Lung (tissue), 11 donors: ENCODE measurements at regions not wholly inside any gene's neighbourhood (a gene's known extent, or its start where the extent isn't known, plus 50 kb on each side); places are given as distances from the start of the nearest gene placed in this dataset.
A peak's percentile ranks its signal among the peaks of the same experiment; 100 is the strongest.

Experiments
- ATAC-seq: fragments of 200-7000 bp; cut with Tn5 transposase; one replicate; pipeline ENCODE4 v1.9.1; 2020; ENCODE audit warnings: moderate number of reproducible peaks; ENCODE audit not compliant: insufficient read depth, low FRiP score
- DNase-seq, 3 donors: peaks; one replicate each; pipeline ENCODE4 v3.0.0-alpha.2; 2013 to 2017
- H3K27ac ChIP-seq, 2 donors: one replicate each; pipeline ENCODE4 v1.5.1; 2013; ENCODE audit warnings: mild to moderate bottlenecking in 2 of 2, moderate library complexity in 2 of 2, control low read depth in 1 of 2, inconsistent platforms in 1 of 2, low read depth in 1 of 2, low read length in 1 of 2
- H3K27me3 ChIP-seq, 3 donors: one replicate each; pipeline ENCODE4 v1.5.1; 2013; ENCODE audit warnings: low read length in 2 of 3; ENCODE audit not compliant: control insufficient read depth in 3 of 3, insufficient read depth in 3 of 3
- H3K36me3 ChIP-seq, 4 donors: one replicate each; pipeline ENCODE4 v1.5.1; 2013; ENCODE audit warnings: low read length in 4 of 4, mild to moderate bottlenecking in 1 of 4, moderate library complexity in 1 of 4; ENCODE audit not compliant: control insufficient read depth in 4 of 4, insufficient read depth in 4 of 4
- H3K4me1 ChIP-seq, 5 donors: one replicate each; pipeline ENCODE4 v1.5.1; 2013; ENCODE audit warnings: low read length in 5 of 5, mild to moderate bottlenecking in 2 of 5, moderate library complexity in 1 of 5; ENCODE audit not compliant: control insufficient read depth in 5 of 5, insufficient read depth in 5 of 5
- H3K4me3 ChIP-seq: one replicate; pipeline ENCODE4 v1.5.1; 2013; ENCODE audit warnings: mild to moderate bottlenecking, control low read depth, moderate library complexity
- H3K9ac ChIP-seq, 2 donors: one replicate each; pipeline ENCODE4 v1.5.1; 2013; ENCODE audit warnings: low read length in 2 of 2, control low read depth in 1 of 2; ENCODE audit not compliant: insufficient read depth in 1 of 2
- H3K9me3 ChIP-seq, 4 donors: one replicate each; pipeline ENCODE4 v1.5.1; 2013; ENCODE audit warnings: low read length in 3 of 4, mild to moderate bottlenecking in 1 of 4, moderate library complexity in 1 of 4; ENCODE audit not compliant: control insufficient read depth in 4 of 4, insufficient read depth in 3 of 4
- WGBS, 2 donors: extraction: QIAGEN DNeasy Blood & Tissue Kit; methylation state at CpG; one replicate each; pipeline ENCODE4 v1.1.7; 2013; 5-methylcytosine and 5-hydroxymethylcytosine counted together
- TF ChIP-seq, protein P1 (sequence below): IDR thresholded peaks from 2 replicates; pipeline ENCODE4 v1.5.1; 2012; ENCODE audit warnings: mild to moderate bottlenecking; ENCODE audit errors: control extremely low read depth, extremely low read depth
- donor health status: control.
- donor health status: control.
- donor health status: Bipolar disorder and iron deficiency.
- donor health status: healthy.
- donor health status: DM: yes; HTN: yes; CAD: no.

DNA sequence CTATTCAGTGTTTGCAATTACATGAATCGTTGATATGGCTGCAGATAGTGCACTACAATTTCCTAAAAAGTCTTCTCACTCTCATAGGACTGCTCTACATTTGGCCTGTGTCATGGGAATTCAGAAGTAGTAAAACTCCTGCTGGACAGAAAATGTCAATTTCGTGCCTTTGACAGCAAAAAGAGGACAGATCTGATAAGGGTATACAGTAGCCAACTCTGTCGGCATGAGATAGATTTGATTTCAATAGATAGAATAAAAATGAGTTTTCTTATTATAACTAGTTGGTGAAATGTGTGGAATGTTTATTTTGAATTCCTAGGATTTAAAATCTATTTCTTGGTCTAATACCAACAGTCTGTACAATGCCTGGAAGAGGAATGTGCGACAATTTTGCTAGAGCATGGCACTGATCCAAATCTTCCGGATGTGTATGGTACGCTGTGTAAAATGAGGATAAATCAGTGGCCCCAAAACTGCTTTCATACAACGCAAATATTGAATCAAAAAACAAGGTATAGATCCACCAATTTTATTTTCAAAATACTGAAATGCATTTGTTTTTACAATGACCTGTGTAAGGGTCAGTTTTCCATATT is 133.5 kb upstream of the CDK13 start:
- no peaks in the 10 kb centered on the region for H3K9me3 ChIP-seq
- no peak overlapping the region for H3K4me3 ChIP-seq
- H3K27ac ChIP-seq = no peak overlapping the region
- WGBS, 2 donors = 53 to 70% methylated on average over 7 of the region's 7 CpGs
- TF ChIP-seq, protein P1, sequence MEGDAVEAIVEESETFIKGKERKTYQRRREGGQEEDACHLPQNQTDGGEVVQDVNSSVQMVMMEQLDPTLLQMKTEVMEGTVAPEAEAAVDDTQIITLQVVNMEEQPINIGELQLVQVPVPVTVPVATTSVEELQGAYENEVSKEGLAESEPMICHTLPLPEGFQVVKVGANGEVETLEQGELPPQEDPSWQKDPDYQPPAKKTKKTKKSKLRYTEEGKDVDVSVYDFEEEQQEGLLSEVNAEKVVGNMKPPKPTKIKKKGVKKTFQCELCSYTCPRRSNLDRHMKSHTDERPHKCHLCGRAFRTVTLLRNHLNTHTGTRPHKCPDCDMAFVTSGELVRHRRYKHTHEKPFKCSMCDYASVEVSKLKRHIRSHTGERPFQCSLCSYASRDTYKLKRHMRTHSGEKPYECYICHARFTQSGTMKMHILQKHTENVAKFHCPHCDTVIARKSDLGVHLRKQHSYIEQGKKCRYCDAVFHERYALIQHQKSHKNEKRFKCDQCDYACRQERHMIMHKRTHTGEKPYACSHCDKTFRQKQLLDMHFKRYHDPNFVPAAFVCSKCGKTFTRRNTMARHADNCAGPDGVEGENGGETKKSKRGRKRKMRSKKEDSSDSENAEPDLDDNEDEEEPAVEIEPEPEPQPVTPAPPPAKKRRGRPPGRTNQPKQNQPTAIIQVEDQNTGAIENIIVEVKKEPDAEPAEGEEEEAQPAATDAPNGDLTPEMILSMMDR = no peak
- H3K4me1 ChIP-seq = peaks cover 0 to 18% (median 0%) of the 10 kb centered on the region in 5 donors
- no peak overlapping the region for H3K9ac ChIP-seq
- ATAC-seq = no peak
- H3K27me3 ChIP-seq = peaks cover 0 to 71% (median 6%) of the 10 kb centered on the region in 3 donors
- DNase-seq = peak; percentile 26 to 65 (median 59)
- no peaks in the 10 kb centered on the region for H3K36me3 ChIP-seq

DNA sequence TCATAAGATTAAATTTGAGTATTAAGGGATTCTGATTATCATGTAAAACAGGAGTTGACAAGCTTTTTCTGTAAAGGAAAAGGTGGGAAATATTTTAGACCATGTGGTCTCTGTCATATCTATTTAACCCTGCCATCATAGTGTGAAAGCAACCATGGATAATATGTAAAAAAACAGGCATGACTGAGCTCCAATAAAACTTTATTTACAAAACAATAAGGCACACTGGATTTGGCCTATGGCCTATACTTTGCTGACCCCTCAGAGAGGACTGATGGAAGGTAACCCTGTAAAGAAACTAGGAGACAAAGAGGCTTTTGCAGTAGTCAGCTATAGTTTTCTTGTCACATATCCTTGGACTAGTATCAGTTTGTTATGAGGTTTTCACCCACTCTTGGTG is 130.5 kb upstream of the CDK13 start:
- ATAC-seq = no peak

DNA sequence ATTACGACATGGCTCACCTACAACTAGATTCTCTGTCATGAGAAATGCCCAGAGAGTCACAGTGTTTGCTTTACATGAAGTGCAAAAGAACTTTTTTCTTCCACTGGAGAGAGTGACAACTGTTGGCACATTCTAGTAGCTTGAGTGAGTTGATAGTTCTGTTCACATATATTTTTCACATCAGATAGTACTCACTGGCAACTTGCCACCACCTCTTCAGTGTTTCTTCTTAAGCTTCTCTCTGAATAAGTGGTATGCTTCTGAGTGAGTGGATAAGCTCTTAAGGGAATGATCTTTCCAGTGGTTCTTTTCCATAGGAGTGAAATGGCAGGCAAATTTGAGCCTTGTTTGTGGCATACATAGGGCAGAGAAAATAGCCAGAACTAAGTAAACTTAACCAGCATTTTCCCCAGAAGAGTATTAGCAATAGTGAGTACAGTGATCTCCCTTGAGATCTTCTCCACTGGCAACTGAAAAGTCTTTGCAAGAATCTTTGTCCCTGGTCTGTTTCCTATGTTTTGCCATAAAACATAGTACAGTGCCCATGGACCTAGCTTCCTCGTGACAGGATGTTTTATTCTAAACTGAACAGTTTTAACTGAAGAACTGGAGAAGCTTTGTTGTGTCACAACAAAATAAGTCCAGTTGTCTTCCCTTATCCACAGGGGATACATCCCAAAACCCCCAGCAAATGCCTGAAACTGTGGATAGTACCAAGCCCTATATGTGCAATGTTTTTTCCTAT is 125.4 kb upstream of the CDK13 start:
- WGBS, 2 donors = 67 to 75% methylated on average over 2 of the region's 2 CpGs
- H3K4me3 ChIP-seq = no peak overlapping the region
- H3K27ac ChIP-seq = no peak overlapping the region
- peaks cover 0 to 62% (median 8%) of the 10 kb centered on the region in 3 donors for H3K27me3 ChIP-seq
- H3K4me1 ChIP-seq = no peaks in the 10 kb centered on the region
- TF ChIP-seq, protein P1 = no peak
- DNase-seq (no peak), ATAC-seq (no peak)
- no peaks in the 10 kb centered on the region for H3K9me3 ChIP-seq
- H3K9ac ChIP-seq = no peak overlapping the region
- H3K36me3 ChIP-seq = no peaks in the 10 kb centered on the region

More for the DNA sequence above, 130.5 kb upstream of the CDK13 start:
- H3K4me1 ChIP-seq = peaks cover 0 to 18% (median 0%) of the 10 kb centered on the region in 5 donors
- no peaks in the 10 kb centered on the region for H3K9me3 ChIP-seq
- H3K27ac ChIP-seq = no peak overlapping the region
- no peaks in the 10 kb centered on the region for H3K36me3 ChIP-seq
- no peak for DNase-seq
- no peak overlapping the region for H3K4me3 ChIP-seq
- TF ChIP-seq, protein P1 = no peak
- H3K27me3 ChIP-seq = peaks cover 0 to 73% (median 6%) of the 10 kb centered on the region in 3 donors
- H3K9ac ChIP-seq = no peak overlapping the region
